ENCODE measurements at regions not wholly inside any gene's neighbourhood (a gene's known extent, or its start where the extent isn't known, plus 50 kb on each side); places are given as distances from the start of the nearest gene placed in this dataset.

- no peak for FAIRE-seq
- WGBS (ENCODE audit: insufficient coverage, low coverage, missing lambda C conversion rate), result 20% methylated on average over 3 of the region's 3 CpGs
- H3K79me2 ChIP-seq (ENCODE audit: control insufficient read depth, insufficient read depth, low read length), result no peaks in the 10 kb centered on the region
- in situ Hi-C loops (cut with MboI), result no loop called here
- DNase-seq (ENCODE audit: extremely low read depth in 1 of 4, low spot score in 3 of 4), result no peak
- TF ChIP-seq ZSCAN32 (CRISPR knock-in tag; IDR thresholded peaks at IDR 0.05), result no peak
- TF ChIP-seq MEF2A (IDR thresholded peaks at IDR 0.05; ENCODE audit: control insufficient read depth, low read depth, low read length), result no peak
- no peak for TF ChIP-seq SNRNP70 (optimal IDR thresholded peaks at IDR 0.05; ENCODE audit: low read depth, low read length)
- no peak for TF ChIP-seq ZNF165 (CRISPR knock-in tag; IDR thresholded peaks at IDR 0.05; ENCODE audit: borderline replicate concordance)
- TF ChIP-seq ELK1 (CRISPR knock-in tag; IDR thresholded peaks at IDR 0.05), result no peak
- no peak for TF ChIP-seq BRF1 (IDR thresholded peaks at IDR 0.05; ENCODE audit: borderline replicate concordance, extremely low read depth, insufficient read length)
- TF ChIP-seq ZNF134 (CRISPR knock-in tag; conservative IDR thresholded peaks at IDR 0.05), result no peak
- no peak for TF ChIP-seq WHSC1 (IDR thresholded peaks at IDR 0.05; ENCODE audit: low read length)
- no peak for TF ChIP-seq FOXA1 (IDR thresholded peaks at IDR 0.05; ENCODE audit: borderline replicate concordance)
- no peak for TF ChIP-seq FOXJ3 (CRISPR knock-in tag; IDR thresholded peaks at IDR 0.05)
- no peak for TF ChIP-seq ZNF507 (tag; conservative IDR thresholded peaks at IDR 0.05)
- no peak for TF ChIP-seq PHF8 (IDR thresholded peaks at IDR 0.05; ENCODE audit: borderline replicate concordance, low read length)
- TF ChIP-seq ATF7 (IDR thresholded peaks at IDR 0.05), result no peak
- no peak for TF ChIP-seq ZNF23 (CRISPR knock-in tag; IDR thresholded peaks at IDR 0.05)
- TF ChIP-seq TRIM25 (IDR thresholded peaks at IDR 0.05; ENCODE audit: borderline replicate concordance), result no peak
- TF ChIP-seq ARID1B (IDR thresholded peaks at IDR 0.05), result no peak
- CTCF ChIA-PET (ENCODE audit: low intra/inter-chr PET ratio), result no interaction called here
- peak overlapping the region; percentile 18; the same call in 1 of the 2 replicates for H2AFZ ChIP-seq (ENCODE audit: low read depth, low read length)
- no peaks in the 10 kb centered on the region for H3K27me3 ChIP-seq (ENCODE audit: control insufficient read depth in 2 of 2, insufficient read depth in 2 of 2, low read length in 2 of 2)
- intact Hi-C loops (cut with micrococcal nuclease), result no loop called here
- no peaks in the 10 kb centered on the region for H3K4me1 ChIP-seq (replicated peaks in 1 of 2; ENCODE audit: control insufficient read depth in 2 of 2, insufficient read depth in 2 of 2, low read length in 2 of 2)
- no peak overlapping the region for H3K4me2 ChIP-seq (ENCODE audit: insufficient read depth, low read length)
- H3K9me3 ChIP-seq (replicated peaks; ENCODE audit: control insufficient read depth, insufficient read depth, low read depth, low read length), result no peaks in the 10 kb centered on the region
- H3K27ac ChIP-seq (ENCODE audit: extremely low read depth, low read depth, low read length), result no peak overlapping the region
- no TSS peak for BruUV-seq (replicated peaks)
- no peaks in the 10 kb centered on the region for H4K20me1 ChIP-seq (replicated peaks; ENCODE audit: control insufficient read depth, insufficient read depth, low read length)
- no peaks in the 10 kb centered on the region for H3K36me3 ChIP-seq (ENCODE audit: control insufficient read depth, insufficient read depth, low read length)
- H3K9ac ChIP-seq (ENCODE audit: insufficient read depth in 1 of 2, low read depth in 2 of 2, low read length in 2 of 2), result no peak overlapping the region
- ATAC-seq, result no peak
- H3K9me1 ChIP-seq (ENCODE audit: control insufficient read depth, insufficient read depth, low read length), result no peaks in the 10 kb centered on the region
- POLR2A ChIA-PET, result interaction anchor here (0.9 to 1.0 kb wide), 2 partner anchors 13 to 30 kb away, joined by 3 to 4 read pairs; no protein-coding TSS in a partner anchor
- no peak overlapping the region for H3K4me3 ChIP-seq
These were observed 167.3 kb upstream of the NANOGP8 start for GRCh38 chr15:35252351-35252865.
